ENCODE measurements at regions not wholly inside any gene's neighbourhood (a gene's known extent, or its start where the extent isn't known, plus 50 kb on each side); places are given as distances from the start of the nearest gene placed in this dataset.

- Mint-ChIP-seq H3K27ac (no peak overlapping the region), H3K27me3 (no peaks in the 10 kb centered on the region), H3K36me3 (ENCODE audit: low read depth) (no peaks in the 10 kb centered on the region), H3K4me3 (no peak overlapping the region), H3K4me1 (no peaks in the 10 kb centered on the region), H3K9me3 (no peaks in the 10 kb centered on the region)
- DNase-seq (no peak), ATAC-seq (no peak)
Measured at GRCh38 chr3:181572432-181572831, 139.3 kb upstream of the SOX2 start.

GRCh38 chr3:181570472-181570871, 141.3 kb upstream of the SOX2 start:
- H3K27me3 Mint-ChIP-seq: no peaks in the 10 kb centered on the region
- H3K9me3 Mint-ChIP-seq: no peaks in the 10 kb centered on the region
- H3K27ac Mint-ChIP-seq: no peak overlapping the region
- ATAC-seq (no peak), DNase-seq (no peak)
- H3K36me3 Mint-ChIP-seq (ENCODE audit: low read depth): no peaks in the 10 kb centered on the region
- H3K4me1 Mint-ChIP-seq: no peaks in the 10 kb centered on the region
- no peak overlapping the region for H3K4me3 Mint-ChIP-seq

- Mint-ChIP-seq H3K4me1 (no peaks in the 10 kb centered on the region), H3K36me3 (ENCODE audit: low read depth) (no peaks in the 10 kb centered on the region), H3K9me3 (no peaks in the 10 kb centered on the region), H3K27me3 (no peaks in the 10 kb centered on the region), H3K4me3 (no peak overlapping the region), H3K27ac (no peak overlapping the region)
- DNase-seq (no peak), ATAC-seq (no peak)
Measured at GRCh38 chr3:181569356-181569940, 142.3 kb upstream of the SOX2 start.

GRCh38 chr3:181568693-181569092, 143.0 kb upstream of the SOX2 start:
- Mint-ChIP-seq H3K4me3 (no peak overlapping the region), H3K9me3 (no peaks in the 10 kb centered on the region), H3K4me1 (no peaks in the 10 kb centered on the region), H3K27ac (no peak overlapping the region), H3K27me3 (no peaks in the 10 kb centered on the region), H3K36me3 (ENCODE audit: low read depth) (no peaks in the 10 kb centered on the region)
- no peak for DNase-seq
- no peak for ATAC-seq

- Mint-ChIP-seq H3K4me1 (no peaks in the 10 kb centered on the region), H3K4me3 (no peak overlapping the region), H3K9me3 (no peaks in the 10 kb centered on the region), H3K27ac (no peak overlapping the region), H3K36me3 (ENCODE audit: low read depth) (no peaks in the 10 kb centered on the region), H3K27me3 (no peaks in the 10 kb centered on the region)
- no peak for ATAC-seq
- no peak for DNase-seq
Measured at GRCh38 chr3:181568248-181568647, 143.5 kb upstream of the SOX2 start.

GRCh38 chr3:181567311-181568075, 144.2 kb upstream of the SOX2 start:
- H3K27me3 Mint-ChIP-seq: no peaks in the 10 kb centered on the region
- DNase-seq (no peak), ATAC-seq (no peak)
- no peaks in the 10 kb centered on the region for H3K36me3 Mint-ChIP-seq (ENCODE audit: low read depth)
- H3K9me3 Mint-ChIP-seq: no peaks in the 10 kb centered on the region
- H3K4me1 Mint-ChIP-seq: no peaks in the 10 kb centered on the region
- no peak overlapping the region for H3K27ac Mint-ChIP-seq
- H3K4me3 Mint-ChIP-seq: no peak overlapping the region

GRCh38 chr3:181565416-181565815, 146.3 kb upstream of the SOX2 start:
- no peak for ATAC-seq
- H3K9me3 Mint-ChIP-seq: no peaks in the 10 kb centered on the region
- no peak overlapping the region for H3K4me3 Mint-ChIP-seq

GRCh38 chr3:181564222-181564621, 147.5 kb upstream of the SOX2 start:
- no peaks in the 10 kb centered on the region for H3K4me1 Mint-ChIP-seq
- no peaks in the 10 kb centered on the region for H3K9me3 Mint-ChIP-seq
- no peak overlapping the region for H3K4me3 Mint-ChIP-seq
- DNase-seq (no peak), ATAC-seq (no peak)
- H3K27me3 Mint-ChIP-seq: no peaks in the 10 kb centered on the region
- no peaks in the 10 kb centered on the region for H3K36me3 Mint-ChIP-seq (ENCODE audit: low read depth)
- H3K27ac Mint-ChIP-seq: no peak overlapping the region

More at GRCh38 chr3:181565416-181565815, 146.3 kb upstream of the SOX2 start:
- H3K27ac Mint-ChIP-seq: no peak overlapping the region
- no peaks in the 10 kb centered on the region for H3K27me3 Mint-ChIP-seq
- no peaks in the 10 kb centered on the region for H3K36me3 Mint-ChIP-seq (ENCODE audit: low read depth)
- no peaks in the 10 kb centered on the region for H3K4me1 Mint-ChIP-seq
- DNase-seq: no peak

GRCh38 chr3:181561139-181562031, 150.3 kb upstream of the SOX2 start:
- ATAC-seq (no peak), DNase-seq (no peak)
- Mint-ChIP-seq H3K27ac (no peak overlapping the region), H3K4me3 (no peak overlapping the region), H3K9me3 (no peaks in the 10 kb centered on the region), H3K27me3 (no peaks in the 10 kb centered on the region), H3K36me3 (ENCODE audit: low read depth) (no peaks in the 10 kb centered on the region), H3K4me1 (no peaks in the 10 kb centered on the region)

GRCh38 chr3:181558870-181559269, 152.9 kb upstream of the SOX2 start:
- H3K9me3 Mint-ChIP-seq: no peaks in the 10 kb centered on the region
- H3K4me1 Mint-ChIP-seq: no peaks in the 10 kb centered on the region
- H3K27ac Mint-ChIP-seq: no peak overlapping the region
- H3K4me3 Mint-ChIP-seq: no peak overlapping the region
- DNase-seq (no peak), ATAC-seq (no peak)
- H3K27me3 Mint-ChIP-seq: no peaks in the 10 kb centered on the region
- no peaks in the 10 kb centered on the region for H3K36me3 Mint-ChIP-seq (ENCODE audit: low read depth)

- Mint-ChIP-seq H3K27ac (no peak overlapping the region), H3K9me3 (peaks cover 3% of the 10 kb centered on the region), H3K4me1 (no peaks in the 10 kb centered on the region), H3K4me3 (no peak overlapping the region), H3K36me3 (ENCODE audit: low read depth) (no peaks in the 10 kb centered on the region), H3K27me3 (no peaks in the 10 kb centered on the region)
- ATAC-seq (no peak), DNase-seq (no peak)
Measured at GRCh38 chr3:181555681-181556080, 156.0 kb upstream of the SOX2 start.

GRCh38 chr3:181554233-181554765, 157.4 kb upstream of the SOX2 start:
- Mint-ChIP-seq H3K27ac (no peak overlapping the region), H3K27me3 (no peaks in the 10 kb centered on the region), H3K36me3 (ENCODE audit: low read depth) (no peaks in the 10 kb centered on the region), H3K4me1 (no peaks in the 10 kb centered on the region), H3K4me3 (no peak overlapping the region), H3K9me3 (peaks cover 3% of the 10 kb centered on the region)
- ATAC-seq (no peak), DNase-seq (no peak)

- Mint-ChIP-seq H3K27me3 (no peaks in the 10 kb centered on the region), H3K9me3 (peaks cover 12% of the 10 kb centered on the region), H3K4me3 (no peak overlapping the region), H3K4me1 (no peaks in the 10 kb centered on the region), H3K36me3 (ENCODE audit: low read depth) (no peaks in the 10 kb centered on the region), H3K27ac (no peak overlapping the region)
- no peak for ATAC-seq
- DNase-seq: no peak
Measured at GRCh38 chr3:181549266-181549665, 162.5 kb upstream of the SOX2 start.

GRCh38 chr3:181541414-181541813, 170.3 kb upstream of the SOX2 start:
- DNase-seq: no peak
- Mint-ChIP-seq H3K27me3 (no peaks in the 10 kb centered on the region), H3K4me3 (no peak overlapping the region), H3K9me3 (peaks cover 4% of the 10 kb centered on the region), H3K4me1 (no peaks in the 10 kb centered on the region), H3K27ac (no peak overlapping the region), H3K36me3 (ENCODE audit: low read depth) (no peaks in the 10 kb centered on the region)
- ATAC-seq: no peak

Data from activated naive CD8-positive, alpha-beta T cell treated with anti-CD3 and anti-CD28 coated beads, Interleukin-2, amount 50 U/mL, for 24 hours (primary cell).